ENCODE measurements at regions not wholly inside any gene's neighbourhood (a gene's known extent, or its start where the extent isn't known, plus 50 kb on each side); places are given as distances from the start of the nearest gene placed in this dataset.
"Not testable (repeated sequence)": the region's sequence is repeated elsewhere in the genome, so short reads cannot be mapped to it uniquely, and the experiment has no call there.

- DNase-seq, result not testable (repeated sequence)
These were observed 170.9 kb downstream of the BCL2L11 start for GRCh38 chr2:111291566-111291965.

- not testable (repeated sequence) for DNase-seq
These were observed 171.7 kb downstream of the BCL2L11 start for GRCh38 chr2:111292232-111292968.

GRCh38 chr2:111294699-111295098 is 174.0 kb downstream of the BCL2L11 start:
- not testable (repeated sequence) for DNase-seq

- not testable (repeated sequence) for DNase-seq
These were observed 175.5 kb downstream of the BCL2L11 start for GRCh38 chr2:111296122-111296804.

GRCh38 chr2:111297128-111297527 is 176.4 kb downstream of the BCL2L11 start:
- DNase-seq, result not testable (repeated sequence)

GRCh38 chr2:111298927-111299326 is 178.2 kb downstream of the BCL2L11 start:
- peak; percentile 15 for DNase-seq

- DNase-seq, result not testable (repeated sequence)
These were observed 178.9 kb downstream of the BCL2L11 start for GRCh38 chr2:111299635-111300034.

- not testable (repeated sequence) for DNase-seq
These were observed 181.0 kb downstream of the BCL2L11 start for GRCh38 chr2:111301677-111302076.

- peak; percentile 39 for DNase-seq
These were observed 181.9 kb downstream of the BCL2L11 start for GRCh38 chr2:111302397-111303218.

GRCh38 chr2:111307302-111307701 is 186.6 kb downstream of the BCL2L11 start:
- not testable (repeated sequence) for DNase-seq

GRCh38 chr2:111309231-111310075 is 188.7 kb downstream of the BCL2L11 start:
- not testable (repeated sequence) for DNase-seq

GRCh38 chr2:111310395-111310794 is 189.7 kb downstream of the BCL2L11 start:
- not testable (repeated sequence) for DNase-seq

- not testable (repeated sequence) for DNase-seq
These were observed 190.9 kb downstream of the BCL2L11 start for GRCh38 chr2:111311568-111311967.

- DNase-seq, result not testable (repeated sequence)
These were observed 192.3 kb downstream of the BCL2L11 start for GRCh38 chr2:111312897-111313607.

- DNase-seq, result not testable (repeated sequence)
These were observed 193.0 kb downstream of the BCL2L11 start for GRCh38 chr2:111313711-111314110.

- not testable (repeated sequence) for DNase-seq
These were observed 194.6 kb downstream of the BCL2L11 start for GRCh38 chr2:111315188-111315917.

GRCh38 chr2:111316221-111316741 is 195.6 kb downstream of the BCL2L11 start:
- DNase-seq, result peak; percentile 57

- peak; percentile 54 for DNase-seq
These were observed 196.3 kb downstream of the BCL2L11 start for GRCh38 chr2:111316881-111317549.

- not testable (repeated sequence) for DNase-seq
These were observed 198.8 kb downstream of the BCL2L11 start for GRCh38 chr2:111319552-111319951.

- DNase-seq, result not testable (repeated sequence)
These were observed 199.6 kb downstream of the BCL2L11 start for GRCh38 chr2:111320264-111320663.
